GF-D8 (cell line): ENCODE measurements at regions not wholly inside any gene's neighbourhood (a gene's known extent, or its start where the extent isn't known, plus 50 kb on each side); places are given as distances from the start of the nearest gene placed in this dataset.

Source experiments
- DNase-seq: peaks from one replicate; lab custom pipeline; 2025; lab: John Stamatoyannopoulos, UW

DNA sequence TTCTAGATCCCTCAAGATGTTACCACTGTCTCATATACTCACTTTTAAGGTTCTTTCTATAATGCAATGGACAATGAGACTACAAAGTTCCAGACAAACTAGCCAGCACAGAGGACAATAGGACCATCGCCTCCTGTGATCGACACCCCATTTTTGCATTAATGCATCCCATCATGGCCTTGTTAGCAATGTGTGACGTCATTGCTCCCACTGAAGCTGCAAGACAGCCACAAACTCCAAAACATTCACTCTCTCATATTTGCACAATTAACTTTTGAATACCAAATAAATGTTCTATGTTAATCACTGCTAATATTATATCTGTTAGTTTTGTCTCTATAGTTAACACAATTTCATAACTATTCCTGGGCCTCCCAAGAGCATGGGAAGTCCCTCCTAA, 88.8 kb upstream of the TMEM72 start:
- no peak for DNase-seq

DNA sequence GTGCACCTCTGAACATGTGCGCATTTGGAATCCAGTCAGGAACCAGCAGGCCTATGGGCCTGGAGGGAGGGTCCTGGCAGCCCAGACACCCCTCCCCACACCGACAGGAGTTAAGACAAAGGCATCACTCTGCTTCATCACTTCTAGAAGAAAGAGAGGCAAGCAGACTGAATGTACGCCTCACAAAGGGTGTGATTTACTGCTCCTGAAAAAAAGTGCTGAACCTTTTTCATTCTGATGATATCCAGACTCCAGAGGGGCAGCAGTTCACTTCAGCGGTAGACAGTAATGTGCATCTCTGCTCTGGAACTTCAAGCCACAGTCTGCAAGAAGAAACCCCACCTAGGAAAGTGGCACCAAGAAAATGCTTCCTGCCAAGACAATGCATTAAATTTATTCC, 88.2 kb upstream of the TMEM72 start:
- no peak for DNase-seq

DNA sequence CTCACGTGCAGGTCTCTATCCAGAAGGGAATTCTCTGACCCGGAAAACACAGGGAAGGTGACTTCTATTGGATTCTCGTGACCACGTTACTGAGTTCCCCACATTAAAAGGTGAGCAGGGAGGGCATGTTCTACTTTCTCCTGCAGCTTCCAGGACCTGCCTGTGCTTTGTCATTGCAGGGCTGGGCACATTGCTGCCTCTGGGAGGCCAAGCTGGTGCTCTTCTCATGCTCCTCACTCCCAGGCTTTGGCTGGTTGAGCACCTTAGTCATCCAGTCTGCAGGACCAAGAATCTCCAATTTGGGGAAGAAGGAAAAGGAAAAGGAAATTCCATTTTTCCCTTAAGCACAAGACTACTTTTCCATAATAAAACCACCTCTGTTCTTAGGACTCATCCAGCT, 86.5 kb upstream of the TMEM72 start:
- DNase-seq, result no peak

DNA sequence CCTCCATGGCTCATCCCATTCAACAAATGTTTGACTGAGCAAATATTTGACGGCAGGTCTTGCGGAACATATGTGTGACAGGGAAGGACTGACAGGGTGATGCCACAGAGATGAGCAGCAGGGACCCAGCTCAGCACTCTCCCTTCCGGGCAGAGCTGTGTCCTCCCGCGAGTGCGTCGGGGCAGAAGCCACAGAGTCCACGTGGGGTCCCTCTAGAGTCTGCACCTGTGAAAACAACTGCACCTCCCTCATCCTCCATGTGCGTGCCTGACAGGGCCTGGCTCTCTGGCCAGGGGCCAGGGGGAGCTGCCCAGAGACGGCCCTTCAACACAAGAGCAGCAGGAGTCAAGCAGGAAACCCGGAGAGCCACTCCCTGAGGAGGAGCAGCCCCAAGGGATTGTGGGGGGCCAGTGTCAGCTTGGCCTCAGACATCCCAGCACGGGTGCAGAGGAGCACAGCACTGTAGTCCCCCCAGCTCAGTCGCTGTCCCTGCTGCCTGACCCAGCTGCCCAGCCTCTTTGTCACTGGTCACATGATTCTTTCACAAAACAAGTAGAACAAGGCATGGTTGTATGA, 83.6 kb upstream of the TMEM72 start:
- no peak for DNase-seq

DNA sequence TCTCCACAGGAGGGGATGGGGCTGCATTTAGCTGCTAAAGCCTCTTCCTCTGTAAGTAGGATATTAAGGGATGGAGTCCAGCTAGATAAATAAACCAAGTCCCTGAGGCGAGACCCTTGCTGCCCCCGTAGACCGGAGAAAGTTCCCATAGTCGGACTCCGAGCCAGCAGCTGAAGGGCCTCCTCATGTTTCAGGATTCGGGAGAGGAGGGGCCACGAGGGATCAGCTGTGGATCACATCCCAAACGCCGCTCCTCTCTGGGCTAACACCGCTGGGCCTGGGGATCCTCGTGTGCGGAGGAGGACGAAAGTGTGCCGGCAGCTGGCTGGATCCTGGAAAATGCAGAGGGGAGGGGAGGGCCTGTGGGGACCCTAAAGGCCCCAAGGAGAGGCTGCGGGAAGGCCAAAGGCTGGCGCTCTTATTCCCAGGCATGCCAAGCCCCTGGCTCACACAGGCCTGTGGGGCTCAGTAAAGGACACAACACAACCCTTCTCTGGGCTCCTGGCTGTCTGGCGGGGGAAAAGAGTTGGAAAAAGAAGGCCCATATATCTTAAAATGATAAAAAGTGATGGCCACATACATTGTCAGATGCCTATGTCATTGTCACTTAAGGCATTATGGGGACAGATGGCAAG, 82.5 kb upstream of the TMEM72 start:
- no peak for DNase-seq

DNA sequence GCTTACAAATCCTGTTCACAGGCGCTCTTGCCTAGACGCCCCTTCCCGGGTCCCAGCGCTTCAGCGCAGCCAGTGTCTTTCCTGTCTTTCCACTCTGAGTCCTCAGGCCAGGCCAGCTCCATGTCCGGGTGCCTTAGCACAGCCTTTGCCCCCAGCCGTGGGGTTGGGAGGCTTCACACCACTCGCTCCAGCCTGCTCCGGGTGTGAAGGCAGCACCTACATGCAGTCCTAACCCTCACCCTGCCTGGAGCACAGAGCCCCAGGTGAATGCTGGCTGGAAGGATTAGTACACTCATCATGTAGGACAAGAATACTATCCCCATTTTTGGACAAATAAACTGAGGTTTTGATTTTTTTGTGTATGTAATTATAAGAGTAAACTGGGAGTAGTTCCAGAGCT, 81.7 kb upstream of the TMEM72 start:
- no peak for DNase-seq

DNA sequence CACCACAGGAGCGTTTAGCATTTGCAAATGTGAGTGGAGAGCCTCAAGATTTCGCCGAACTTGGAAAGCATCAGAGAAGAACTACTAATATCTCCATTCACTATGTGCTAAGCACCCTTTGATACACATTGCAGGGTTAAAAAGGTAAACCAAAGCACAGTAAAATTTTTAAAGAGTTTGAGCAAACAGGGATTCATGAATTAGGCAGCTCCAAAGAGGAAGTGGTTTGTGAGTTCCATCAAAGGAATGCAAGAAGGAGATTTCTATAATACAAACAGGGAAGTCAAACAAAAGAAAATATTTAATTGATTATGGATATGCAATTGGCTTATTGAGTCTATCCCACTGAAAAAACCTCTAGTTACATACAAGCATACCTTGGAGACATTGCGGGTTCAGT, 81.1 kb upstream of the TMEM72 start:
- DNase-seq, result no peak

DNA sequence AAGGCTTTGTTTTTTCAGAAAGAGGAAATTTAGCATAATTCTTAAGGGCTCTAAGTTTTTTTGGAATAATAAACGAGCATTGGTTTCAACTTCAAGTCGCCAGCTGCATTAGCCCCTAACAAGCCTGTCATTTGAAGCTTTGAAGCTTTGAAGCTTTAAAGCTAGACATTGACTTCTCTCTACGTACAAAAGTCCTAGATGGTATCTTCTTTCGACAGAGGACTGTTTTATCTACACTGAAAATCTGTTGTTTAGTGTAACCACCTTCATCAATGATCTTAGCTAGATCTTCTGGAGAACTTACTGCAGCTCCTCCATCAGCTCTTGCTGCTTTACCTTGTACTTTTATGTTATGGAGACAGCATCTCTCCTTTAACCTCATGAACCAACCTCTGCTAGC, 79.6 kb upstream of the TMEM72 start:
- DNase-seq, result no peak

DNA sequence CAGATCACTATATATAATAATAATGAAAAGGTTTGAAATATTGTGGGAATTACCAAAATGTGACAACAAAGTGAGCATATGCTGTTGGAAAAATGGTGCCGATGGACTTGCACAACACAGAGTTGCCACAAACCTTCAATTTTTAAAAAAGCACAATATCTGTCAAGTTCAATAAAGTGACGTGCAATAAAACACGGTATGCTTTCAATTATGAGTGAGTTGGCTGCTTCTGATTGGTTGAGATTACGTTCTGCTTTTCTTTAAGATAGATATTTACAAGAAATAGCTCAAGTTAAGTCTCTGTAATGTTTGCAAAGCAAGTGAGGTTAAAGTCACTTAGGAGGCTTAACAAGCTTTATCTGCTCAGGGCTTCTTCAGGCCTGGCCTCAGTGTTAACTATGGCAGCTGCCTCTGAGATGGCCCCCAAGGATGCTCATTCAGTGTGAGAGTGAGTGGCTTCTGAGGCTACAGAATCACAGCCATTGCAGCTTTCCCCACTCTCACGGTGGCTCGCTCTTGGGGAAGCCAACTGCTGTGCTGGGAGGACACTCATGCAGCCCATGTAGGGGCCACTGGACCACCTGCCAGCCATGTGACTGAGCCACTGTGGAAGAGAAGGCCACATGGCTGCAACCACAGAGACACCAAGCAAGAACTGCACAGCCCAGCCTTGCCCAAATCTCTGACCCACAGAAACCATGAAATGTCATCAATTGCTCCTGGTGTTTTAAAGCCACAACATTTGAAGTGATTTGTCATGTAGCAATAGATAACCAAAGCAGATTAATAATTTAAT, 78.3 kb upstream of the TMEM72 start:
- no peak for DNase-seq

DNA sequence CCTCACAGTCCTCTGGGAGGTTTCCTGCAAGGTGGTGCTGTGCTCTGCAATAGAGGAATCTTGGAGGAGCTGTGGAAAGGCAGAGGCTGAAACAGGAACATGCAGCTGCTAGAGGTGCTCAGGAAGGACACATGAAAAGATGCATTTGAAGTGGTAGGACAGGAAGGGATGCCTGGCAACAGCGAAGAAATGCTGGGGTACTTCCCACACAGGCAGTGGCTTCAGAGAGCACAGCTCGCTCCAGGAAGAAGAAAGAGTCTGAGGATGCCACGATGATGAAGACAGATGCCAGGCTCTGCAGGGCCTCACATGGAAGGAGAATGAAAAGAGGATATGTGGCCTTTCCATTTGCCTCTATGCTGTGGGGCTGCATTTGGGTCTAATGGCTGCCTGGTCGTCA, 77.0 kb upstream of the TMEM72 start:
- no peak for DNase-seq

DNA sequence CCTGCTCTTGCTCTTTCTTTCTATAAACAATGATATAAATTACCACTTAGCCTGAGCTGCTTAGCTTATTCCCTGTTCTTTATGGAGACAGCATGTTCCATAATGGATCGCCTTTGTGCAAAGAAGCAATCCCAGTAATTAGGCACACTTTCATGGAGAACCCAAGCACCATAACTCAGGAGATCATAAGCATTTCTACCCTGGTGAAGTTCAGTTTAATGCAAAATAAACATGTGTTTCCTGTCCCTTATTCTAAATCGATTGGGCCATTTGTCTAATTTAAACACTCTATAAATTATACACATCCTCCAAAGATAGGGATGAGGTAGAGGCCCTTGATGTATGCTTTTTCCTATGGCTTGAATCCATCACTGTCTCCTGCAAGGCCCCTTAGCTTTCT, 75.8 kb upstream of the TMEM72 start:
- DNase-seq, result no peak

DNA sequence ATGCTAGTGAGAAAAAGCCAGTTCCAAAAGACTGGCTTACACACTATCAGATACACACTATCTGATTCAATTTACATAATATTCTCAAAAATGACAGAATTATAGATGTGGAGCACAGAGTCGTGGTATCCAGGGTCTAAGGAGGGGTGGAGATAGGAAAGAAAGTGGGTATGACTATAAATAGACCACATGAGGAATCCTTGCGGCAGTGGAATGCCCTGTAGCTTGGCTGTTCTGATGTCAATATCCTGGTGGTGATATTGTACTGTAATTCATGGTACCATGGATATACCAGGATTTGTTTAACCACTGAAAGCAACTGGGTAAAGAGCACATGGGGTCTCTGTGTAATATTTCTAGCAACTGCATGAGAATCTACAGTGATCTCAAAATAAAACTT, 67.7 kb upstream of the TMEM72 start:
- DNase-seq, result no peak

DNA sequence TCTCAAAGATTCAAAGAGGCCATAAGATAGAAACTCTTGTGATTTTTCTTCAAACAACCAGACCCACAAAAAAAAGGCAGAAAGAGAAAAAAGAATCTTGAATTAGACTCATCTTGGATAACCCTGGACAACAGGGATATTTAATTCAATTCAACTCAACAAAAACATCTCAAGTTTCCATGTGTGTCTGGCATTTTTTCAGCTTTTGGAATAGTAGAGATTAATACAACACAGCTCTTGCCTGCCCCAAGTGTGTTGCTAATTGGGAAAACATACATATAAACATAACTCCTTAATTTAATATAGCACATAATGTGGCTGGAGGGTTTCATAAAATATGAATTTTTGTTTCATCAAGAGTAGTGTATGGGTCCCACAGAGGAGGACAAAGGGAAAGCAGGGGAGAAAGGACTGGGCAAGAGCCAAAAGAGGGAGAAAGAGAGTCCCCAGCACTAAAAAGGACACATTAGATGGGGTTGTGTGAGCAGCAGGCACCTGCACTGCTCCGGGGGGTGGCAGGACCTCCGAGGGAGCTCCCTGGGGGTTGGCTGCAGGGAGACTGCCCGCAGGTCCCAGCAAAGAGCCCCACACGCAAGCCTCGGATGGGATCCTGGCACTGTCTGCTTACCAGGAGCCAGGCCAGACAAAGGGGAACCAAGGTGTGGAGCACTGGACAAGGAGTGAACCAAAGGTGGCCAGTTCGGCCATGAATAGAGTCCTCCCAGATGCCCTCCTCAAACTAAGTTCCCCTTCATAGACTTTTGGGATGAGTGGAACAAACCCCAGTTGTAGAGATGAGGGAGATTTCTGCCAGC, 65.6 kb upstream of the TMEM72 start:
- no peak for DNase-seq

DNA sequence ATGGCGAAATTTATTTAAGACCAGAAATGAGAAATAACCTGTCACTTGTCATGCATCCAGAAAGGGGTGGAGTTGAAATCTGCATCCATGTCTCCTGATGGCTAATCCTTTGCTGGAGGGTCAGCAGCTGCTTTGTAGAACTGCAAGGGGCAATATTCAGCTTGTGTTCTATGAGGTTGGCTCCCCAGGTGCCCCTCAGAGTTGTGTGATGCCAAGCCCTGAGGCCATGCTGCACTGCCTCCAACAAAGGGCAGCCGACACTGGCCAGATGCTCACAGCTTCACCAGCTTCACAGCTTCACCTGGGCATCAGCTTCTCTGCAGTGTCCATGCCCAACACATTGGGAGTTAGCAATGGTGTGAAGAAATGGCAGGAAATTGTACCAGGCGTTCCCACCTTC, 64.0 kb upstream of the TMEM72 start:
- DNase-seq, result no peak

DNA sequence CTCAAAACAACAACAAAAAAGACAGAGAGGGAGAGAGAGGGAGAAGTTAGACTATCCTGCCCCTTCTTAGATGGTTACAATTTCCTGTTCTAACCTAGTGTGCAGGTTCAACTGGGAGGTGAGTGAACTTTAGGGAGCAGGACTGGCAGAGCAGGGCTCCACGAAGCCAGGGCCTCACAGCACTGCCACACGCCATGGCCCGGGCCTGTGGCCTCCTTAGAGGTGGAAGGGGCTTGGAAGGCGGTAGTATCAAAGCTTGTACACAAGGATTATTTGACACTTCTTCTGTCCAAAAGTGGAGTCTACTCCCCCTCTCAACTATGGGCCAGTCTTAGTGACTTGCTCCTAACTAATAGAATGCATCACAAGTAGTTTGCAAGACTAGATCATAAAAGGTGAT, 62.9 kb upstream of the TMEM72 start:
- DNase-seq, result no peak

DNA sequence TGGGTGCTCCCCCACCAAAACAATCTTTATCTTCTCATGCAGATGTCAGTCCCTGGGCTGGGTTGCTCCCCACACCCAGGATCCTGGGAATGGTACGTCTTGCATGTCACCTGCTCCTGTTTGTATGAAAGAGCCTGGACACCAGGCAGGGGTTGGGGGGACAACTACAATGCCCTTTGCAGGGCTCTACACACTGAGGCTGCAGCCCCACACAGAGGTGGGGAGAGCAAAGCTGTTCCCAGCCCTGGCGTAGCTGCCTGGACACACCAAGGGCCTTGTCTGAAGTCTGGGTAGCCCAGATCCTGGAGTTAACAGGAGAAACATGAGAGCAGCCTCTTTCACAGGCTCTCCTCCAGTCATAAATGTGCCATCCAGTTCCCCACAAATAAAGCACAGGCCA, 61.2 kb upstream of the TMEM72 start:
- no peak for DNase-seq

DNA sequence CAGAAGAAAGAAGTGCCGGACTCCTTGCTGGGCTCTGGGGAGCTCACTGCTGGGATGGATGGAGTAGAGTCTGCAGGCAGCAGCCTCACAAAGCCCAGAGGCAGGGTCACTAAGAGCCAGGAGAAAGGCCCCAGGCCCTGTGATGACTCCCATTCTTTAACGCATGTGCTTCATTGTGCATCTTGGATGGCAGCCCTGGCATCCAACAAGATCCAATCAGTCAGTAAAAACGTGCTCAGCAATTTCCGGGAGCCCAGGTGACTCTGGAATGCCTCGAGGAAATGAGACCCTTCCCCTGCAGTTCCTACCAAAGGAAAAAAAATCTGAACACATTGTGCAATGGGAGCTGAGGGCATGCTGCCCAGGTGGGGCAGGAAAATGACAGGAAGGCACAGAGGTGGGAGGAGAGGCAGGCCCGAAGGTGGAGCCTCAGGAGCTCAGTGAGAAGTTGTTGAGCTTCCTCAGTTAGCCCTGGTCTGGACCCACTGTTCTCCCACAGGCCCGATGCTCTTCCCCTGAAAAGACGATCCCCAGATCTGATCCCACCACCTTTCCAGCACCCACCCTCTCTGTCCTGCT, 60.7 kb upstream of the TMEM72 start:
- DNase-seq, result no peak

DNA sequence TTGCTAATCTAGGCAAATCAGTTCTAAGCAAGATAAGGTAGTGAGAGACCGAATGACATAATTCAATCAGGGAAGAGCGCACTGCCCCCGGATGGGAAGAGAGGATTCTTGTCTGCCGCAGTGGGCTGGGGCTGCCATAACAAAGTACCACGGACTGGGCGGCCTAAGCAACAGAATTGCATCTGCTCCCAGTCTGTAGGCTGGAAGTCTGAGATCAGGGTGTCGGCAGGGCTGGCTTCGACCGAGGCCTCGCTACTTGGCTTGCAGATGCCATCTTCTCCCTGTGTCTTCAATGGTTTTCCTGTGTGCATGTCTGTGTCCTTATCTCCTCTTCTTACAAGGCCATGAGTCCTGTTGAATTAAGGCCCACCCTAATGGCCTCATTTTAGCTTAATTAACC, 59.7 kb upstream of the TMEM72 start:
- DNase-seq, result no peak

DNA sequence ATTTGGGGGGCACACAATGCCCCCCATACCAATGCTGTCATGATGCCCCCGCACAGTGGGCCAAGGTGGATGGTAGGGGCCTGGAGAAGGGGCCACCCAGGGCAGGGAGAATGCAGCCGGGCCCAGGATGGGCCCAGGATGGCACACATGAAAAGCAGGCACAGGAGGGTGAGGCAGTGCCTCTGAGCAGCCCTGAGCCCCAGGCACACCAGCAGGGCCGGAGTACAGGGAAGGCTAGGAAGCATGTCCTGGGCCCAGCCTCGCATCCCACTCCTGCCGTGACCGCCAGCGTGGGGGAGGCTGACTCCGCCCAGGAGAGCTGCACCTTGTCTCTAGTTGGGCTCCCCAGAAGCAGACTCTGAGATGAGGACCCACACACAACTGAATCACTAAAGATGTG, 59.3 kb upstream of the TMEM72 start:
- no peak for DNase-seq

DNA sequence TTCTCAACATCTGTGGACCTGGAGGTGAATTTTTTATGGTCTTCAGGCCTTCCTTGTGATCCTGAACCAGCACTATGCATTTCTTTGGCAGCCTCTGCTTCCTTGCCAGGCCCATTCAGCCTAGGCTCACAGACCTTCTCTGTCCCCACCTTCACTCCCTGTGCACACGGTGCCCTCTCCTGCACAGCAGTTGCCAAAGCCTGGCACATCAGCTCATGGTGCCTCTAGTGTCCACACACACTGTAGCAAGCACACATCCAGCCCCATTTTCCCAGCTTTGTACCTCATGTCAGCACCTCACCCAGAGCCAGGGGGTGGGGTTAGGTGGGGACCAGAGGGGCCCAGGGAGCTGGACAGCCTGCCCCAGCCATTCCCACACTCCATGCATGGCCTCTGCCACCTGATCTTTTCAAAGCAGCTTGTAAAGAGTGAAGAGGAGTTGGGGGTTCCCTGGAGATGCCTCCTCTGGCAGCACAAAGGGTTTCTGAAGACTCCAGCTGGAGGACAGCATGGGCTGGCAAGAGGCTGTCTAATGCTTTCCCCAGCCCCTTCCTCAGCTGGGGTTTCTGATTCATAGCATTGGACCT, 57.9 kb upstream of the TMEM72 start:
- no peak for DNase-seq

DNA sequence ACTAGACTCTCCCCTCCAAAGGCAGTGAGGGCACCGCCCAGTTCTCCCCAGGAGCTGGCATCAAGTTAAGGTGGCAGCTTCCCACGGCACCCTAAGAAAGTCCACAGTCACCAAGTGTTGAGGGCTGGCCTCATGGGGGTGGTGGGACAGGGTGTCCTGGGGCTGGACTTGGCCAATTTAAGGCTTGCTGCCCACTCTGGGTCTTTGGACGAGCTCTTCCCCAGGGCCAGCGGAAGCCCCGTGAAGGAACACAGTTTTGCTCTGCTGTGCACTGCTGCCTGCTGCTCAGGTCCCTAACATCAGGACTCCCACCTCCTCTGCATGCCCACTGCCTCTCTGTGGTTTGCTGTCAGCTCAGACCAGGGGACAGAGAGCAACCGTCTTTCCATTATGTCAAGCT, 57.3 kb upstream of the TMEM72 start:
- DNase-seq, result no peak

DNA sequence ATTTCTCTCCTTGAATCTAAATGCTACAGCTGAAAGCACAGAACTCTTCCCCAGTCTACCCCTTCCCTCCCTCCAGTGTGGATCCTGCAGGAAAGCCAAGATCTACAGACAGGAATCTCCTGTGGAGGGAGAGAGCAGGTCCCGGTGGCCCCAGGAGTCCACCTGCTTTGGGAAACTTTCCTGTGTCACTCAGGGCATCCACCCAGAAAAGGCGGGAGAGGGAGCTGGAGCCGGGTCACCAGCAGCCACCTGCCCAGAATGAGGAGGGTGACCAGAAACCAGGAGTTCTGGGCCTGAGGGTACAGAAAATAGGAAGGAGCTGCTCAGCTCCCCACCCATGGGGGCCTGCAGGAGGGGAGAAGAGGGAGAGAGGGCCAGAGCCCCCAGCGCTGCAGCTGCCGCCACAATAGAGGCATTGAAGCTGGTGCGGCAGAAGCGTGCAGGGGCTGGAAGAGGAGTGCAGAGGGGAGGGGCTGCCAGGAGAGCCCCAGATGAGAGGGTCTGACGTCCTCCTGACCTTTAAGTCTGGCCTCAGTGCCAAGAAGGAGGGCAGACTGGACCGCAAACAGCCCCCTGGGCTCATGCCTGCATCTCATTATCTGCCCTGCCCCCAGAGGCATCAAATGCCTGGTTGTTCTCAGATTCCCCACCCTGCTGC, 56.3 kb upstream of the TMEM72 start:
- DNase-seq, result no peak
